ENCODE measurements at regions not wholly inside any gene's neighbourhood (a gene's known extent, or its start where the extent isn't known, plus 50 kb on each side); places are given as distances from the start of the nearest gene placed in this dataset.

GRCh38 chr4:131366714-131367113 lies 1782.4 kb upstream of the PCDH10 start:
- Histone ChIP-seq H3K9ac (ENCODE audit: low read length) (no peak overlapping the region), H3K79me2 (ENCODE audit: control insufficient read depth, insufficient read depth, low read length) (no peaks in the 10 kb centered on the region), H3K9me3 (ENCODE audit: control extremely low read depth in 1 of 3, control insufficient read depth in 2 of 3, insufficient read depth in 1 of 3, low read length in 2 of 3) (no peaks in the 10 kb centered on the region), H2AFZ (ENCODE audit: insufficient read depth, low read depth, low read length, poor library complexity, severe bottlenecking) (no peak overlapping the region), H3K27me3 (replicated peaks in 1 of 4; ENCODE audit: control extremely low read depth in 1 of 4, control insufficient read depth in 3 of 4, insufficient read depth in 4 of 4, low read length in 3 of 4) (no peaks in the 10 kb centered on the region), H3K36me3 (replicated peaks in 1 of 2; ENCODE audit: control extremely low read depth in 1 of 2, control insufficient read depth in 1 of 2, extremely low read depth in 1 of 2, insufficient read depth in 2 of 2, low read length in 1 of 2) (no peaks in the 10 kb centered on the region), H3K4me1 (ENCODE audit: control insufficient read depth in 2 of 2, insufficient read depth in 2 of 2, low read length in 2 of 2) (no peaks in the 10 kb centered on the region), H4K20me1 (ENCODE audit: control insufficient read depth, insufficient read depth, low read length, poor library complexity, severe bottlenecking) (no peaks in the 10 kb centered on the region), H3K4me3 (ENCODE audit: control extremely low read depth in 1 of 5, extremely low read depth in 1 of 5, insufficient read depth in 1 of 5, low read depth in 2 of 5, low read length in 4 of 5) (no peak overlapping the region), H3K4me2 (replicated peaks; ENCODE audit: low read depth, low read length, poor library complexity, severe bottlenecking) (no peak overlapping the region), H3K27ac (ENCODE audit: low read length in 2 of 2) (no peak overlapping the region)
- intact Hi-C loops (cut with micrococcal nuclease): no loop called here
- Mint-ChIP-seq H3K27me3 (no peaks in the 10 kb centered on the region), H3K4me3 (no peak overlapping the region), H3K27ac (no peak overlapping the region), H3K4me1 (no peaks in the 10 kb centered on the region), H3K9me3 (ENCODE audit: insufficient read depth) (no peaks in the 10 kb centered on the region)
- DNase-seq: no peak
- POLR2A ChIA-PET: no interaction called here
- TF ChIP-seq CTCF (IDR thresholded peaks at IDR 0.05) (no peak), EZH2 (IDR thresholded peaks at IDR 0.05; ENCODE audit: borderline replicate concordance, insufficient read depth, low read depth, low read length, poor library complexity, severe bottlenecking) (no peak)
- no peak for ATAC-seq (ENCODE audit: low read depth)
- WGBS (ENCODE audit: insufficient coverage): 83% methylated on average over 2 of the region's 3 CpGs
- CTCF ChIA-PET: no interaction called here

- DNase-seq (no peak), ATAC-seq (ENCODE audit: low read depth) (no peak)
- TF ChIP-seq CTCF (IDR thresholded peaks at IDR 0.05) (no peak), EZH2 (IDR thresholded peaks at IDR 0.05; ENCODE audit: borderline replicate concordance, insufficient read depth, low read depth, low read length, poor library complexity, severe bottlenecking) (no peak)
- H3K27ac ChIP-seq (ENCODE audit: low read length in 2 of 2): no peak overlapping the region
- no peak overlapping the region for H3K9ac ChIP-seq (ENCODE audit: low read length)
- H3K4me1 ChIP-seq (ENCODE audit: control insufficient read depth in 2 of 2, insufficient read depth in 2 of 2, low read length in 2 of 2): no peaks in the 10 kb centered on the region
- intact Hi-C loops (cut with micrococcal nuclease): no loop called here
- no peaks in the 10 kb centered on the region for H3K79me2 ChIP-seq (ENCODE audit: control insufficient read depth, insufficient read depth, low read length)
- 100% methylated on average over 1 of the region's 2 CpGs for WGBS (ENCODE audit: insufficient coverage)
- H4K20me1 ChIP-seq (ENCODE audit: control insufficient read depth, insufficient read depth, low read length, poor library complexity, severe bottlenecking): no peaks in the 10 kb centered on the region
- no peak overlapping the region for H3K4me3 ChIP-seq (ENCODE audit: control extremely low read depth in 1 of 5, extremely low read depth in 1 of 5, insufficient read depth in 1 of 5, low read depth in 2 of 5, low read length in 4 of 5)
- no peaks in the 10 kb centered on the region for H3K27me3 ChIP-seq (replicated peaks in 1 of 4; ENCODE audit: control extremely low read depth in 1 of 4, control insufficient read depth in 3 of 4, insufficient read depth in 4 of 4, low read length in 3 of 4)
- Mint-ChIP-seq H3K4me3 (no peak overlapping the region), H3K9me3 (ENCODE audit: insufficient read depth) (no peaks in the 10 kb centered on the region), H3K4me1 (no peaks in the 10 kb centered on the region), H3K27me3 (no peaks in the 10 kb centered on the region), H3K27ac (no peak overlapping the region)
- ChIA-PET CTCF (no interaction called here), POLR2A (no interaction called here)
- H3K9me3 ChIP-seq (ENCODE audit: control extremely low read depth in 1 of 3, control insufficient read depth in 2 of 3, insufficient read depth in 1 of 3, low read length in 2 of 3): no peaks in the 10 kb centered on the region
- H2AFZ ChIP-seq (ENCODE audit: insufficient read depth, low read depth, low read length, poor library complexity, severe bottlenecking): no peak overlapping the region
- H3K4me2 ChIP-seq (replicated peaks; ENCODE audit: low read depth, low read length, poor library complexity, severe bottlenecking): no peak overlapping the region
- no peaks in the 10 kb centered on the region for H3K36me3 ChIP-seq (replicated peaks in 1 of 2; ENCODE audit: control extremely low read depth in 1 of 2, control insufficient read depth in 1 of 2, extremely low read depth in 1 of 2, insufficient read depth in 2 of 2, low read length in 1 of 2)
Measured at GRCh38 chr4:131367441-131367840, 1781.7 kb upstream of the PCDH10 start.

Data from B cell (primary cell).